ENCODE measurements at regions not wholly inside any gene's neighbourhood (a gene's known extent, or its start where the extent isn't known, plus 50 kb on each side); places are given as distances from the start of the nearest gene placed in this dataset.

DNA sequence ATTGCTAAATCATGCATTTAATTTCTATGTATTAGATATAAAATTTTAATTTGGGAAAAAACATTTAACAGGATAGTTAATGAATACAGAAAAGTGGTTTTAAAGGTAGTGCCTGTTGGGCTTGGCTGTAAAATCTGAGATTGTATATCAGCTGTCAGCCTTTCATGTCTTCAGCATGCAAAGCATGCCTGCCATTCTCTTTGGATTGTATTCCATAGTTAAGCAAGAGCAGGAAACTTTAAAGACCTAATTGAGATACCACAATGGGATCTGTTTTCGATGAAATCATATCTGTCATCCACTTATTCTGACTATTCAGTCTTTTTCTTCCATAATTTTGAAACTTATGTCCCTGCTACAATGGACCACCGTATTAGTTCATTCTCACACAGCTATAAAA, 451.0 kb upstream of the DDI1 start:
- WGBS (ENCODE audit: insufficient coverage) = no CpG with 5 or more reads among the region's 2 CpGs
- no peaks in the 10 kb centered on the region for H3K36me3 Mint-ChIP-seq

DNA sequence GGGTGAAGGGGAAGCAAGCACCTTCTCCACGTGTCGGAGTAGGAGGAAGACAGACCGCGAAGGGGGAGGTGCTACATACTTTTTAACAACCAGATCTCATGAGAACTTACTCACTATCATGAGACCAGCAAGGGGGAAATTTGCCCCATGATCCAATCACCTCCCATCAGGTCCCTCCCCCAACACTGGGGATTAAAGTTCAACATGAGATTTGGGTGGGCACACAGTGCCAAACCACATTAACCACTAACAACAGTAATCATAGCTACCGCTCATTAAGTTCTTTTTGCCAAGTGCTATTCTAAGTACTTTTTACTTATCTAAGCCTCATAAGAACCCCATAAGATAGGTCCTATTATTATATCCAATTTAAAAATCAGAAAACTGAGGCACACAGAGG, 450.5 kb upstream of the DDI1 start:
- Mint-ChIP-seq H3K9me3 (peaks cover 0 to 2% (median 0%) of the 10 kb centered on the region in 7 donors), H3K36me3 (no peaks in the 10 kb centered on the region), H3K4me1 (no peaks in the 10 kb centered on the region), H3K4me3 (no peak overlapping the region), H3K27me3 (ENCODE audit: low read depth in 3 of 3) (peaks cover 0 to 3% (median 1%) of the 10 kb centered on the region in 3 donors), H3K27ac (no peak overlapping the region)
- 100% methylated on average over 1 of the region's 5 CpGs for WGBS (ENCODE audit: insufficient coverage)
- H2AFZ ChIP-seq (ENCODE audit: insufficient read depth, low read depth, low read length, poor library complexity, severe bottlenecking) = no peak overlapping the region
- H3K36me3 ChIP-seq (replicated peaks in 1 of 2; ENCODE audit: control insufficient read depth in 1 of 2, insufficient read depth in 2 of 2, low read length in 2 of 2) = no peaks in the 10 kb centered on the region
- H3K9ac ChIP-seq (ENCODE audit: insufficient read depth, low read length, poor library complexity, severe bottlenecking) = no peak overlapping the region
- H4K20me1 ChIP-seq (ENCODE audit: insufficient read depth, low read length) = no peaks in the 10 kb centered on the region
- H3K4me2 ChIP-seq (replicated peaks; ENCODE audit: extremely low read depth, low read length, poor library complexity, severe bottlenecking) = no peak overlapping the region
- no peaks in the 10 kb centered on the region for H3K27me3 ChIP-seq (ENCODE audit: control insufficient read depth in 2 of 2, insufficient read depth in 2 of 2, low read length in 2 of 2)
- TF ChIP-seq, protein P1, sequence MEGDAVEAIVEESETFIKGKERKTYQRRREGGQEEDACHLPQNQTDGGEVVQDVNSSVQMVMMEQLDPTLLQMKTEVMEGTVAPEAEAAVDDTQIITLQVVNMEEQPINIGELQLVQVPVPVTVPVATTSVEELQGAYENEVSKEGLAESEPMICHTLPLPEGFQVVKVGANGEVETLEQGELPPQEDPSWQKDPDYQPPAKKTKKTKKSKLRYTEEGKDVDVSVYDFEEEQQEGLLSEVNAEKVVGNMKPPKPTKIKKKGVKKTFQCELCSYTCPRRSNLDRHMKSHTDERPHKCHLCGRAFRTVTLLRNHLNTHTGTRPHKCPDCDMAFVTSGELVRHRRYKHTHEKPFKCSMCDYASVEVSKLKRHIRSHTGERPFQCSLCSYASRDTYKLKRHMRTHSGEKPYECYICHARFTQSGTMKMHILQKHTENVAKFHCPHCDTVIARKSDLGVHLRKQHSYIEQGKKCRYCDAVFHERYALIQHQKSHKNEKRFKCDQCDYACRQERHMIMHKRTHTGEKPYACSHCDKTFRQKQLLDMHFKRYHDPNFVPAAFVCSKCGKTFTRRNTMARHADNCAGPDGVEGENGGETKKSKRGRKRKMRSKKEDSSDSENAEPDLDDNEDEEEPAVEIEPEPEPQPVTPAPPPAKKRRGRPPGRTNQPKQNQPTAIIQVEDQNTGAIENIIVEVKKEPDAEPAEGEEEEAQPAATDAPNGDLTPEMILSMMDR (IDR thresholded peaks at IDR 0.05) = no peak
- H3K27ac ChIP-seq (ENCODE audit: low read depth in 1 of 2, low read length in 2 of 2) = no peak overlapping the region
- DNase-seq = no peak
- intact Hi-C loops (cut with micrococcal nuclease) = no loop called here
- H3K9me3 ChIP-seq (replicated peaks in 1 of 2; ENCODE audit: control insufficient read depth in 1 of 2, insufficient read depth in 1 of 2, low read length in 2 of 2) = no peaks in the 10 kb centered on the region
- H3K79me2 ChIP-seq (ENCODE audit: insufficient read depth, low read length) = no peaks in the 10 kb centered on the region
- no peak overlapping the region for H3K4me3 ChIP-seq (replicated peaks in 1 of 3; ENCODE audit: low read depth in 2 of 3, low read length in 3 of 3)
- H3K4me1 ChIP-seq (ENCODE audit: control insufficient read depth in 1 of 2, insufficient read depth in 2 of 2, low read length in 2 of 2) = no peaks in the 10 kb centered on the region

More for the DNA sequence above, 451.0 kb upstream of the DDI1 start:
- intact Hi-C loops (cut with micrococcal nuclease) = no loop called here
- H3K79me2 ChIP-seq (ENCODE audit: insufficient read depth, low read length) = no peaks in the 10 kb centered on the region
- no peak overlapping the region for H2AFZ ChIP-seq (ENCODE audit: insufficient read depth, low read depth, low read length, poor library complexity, severe bottlenecking)
- H3K4me1 Mint-ChIP-seq = no peaks in the 10 kb centered on the region
- no peak overlapping the region for H3K4me3 ChIP-seq (replicated peaks in 1 of 3; ENCODE audit: low read depth in 2 of 3, low read length in 3 of 3)
- H3K4me1 ChIP-seq (ENCODE audit: control insufficient read depth in 1 of 2, insufficient read depth in 2 of 2, low read length in 2 of 2) = no peaks in the 10 kb centered on the region
- TF ChIP-seq, protein P1 (IDR thresholded peaks at IDR 0.05) = no peak
- no peak overlapping the region for H3K27ac ChIP-seq (ENCODE audit: low read depth in 1 of 2, low read length in 2 of 2)
- no peak overlapping the region for H3K27ac Mint-ChIP-seq
- no peak for DNase-seq
- no peak overlapping the region for H3K4me3 Mint-ChIP-seq
- peaks cover 0 to 2% (median 0%) of the 10 kb centered on the region in 7 donors for H3K9me3 Mint-ChIP-seq
- no peaks in the 10 kb centered on the region for H3K36me3 ChIP-seq (replicated peaks in 1 of 2; ENCODE audit: control insufficient read depth in 1 of 2, insufficient read depth in 2 of 2, low read length in 2 of 2)
- no peaks in the 10 kb centered on the region for H4K20me1 ChIP-seq (ENCODE audit: insufficient read depth, low read length)
- no peaks in the 10 kb centered on the region for H3K27me3 ChIP-seq (ENCODE audit: control insufficient read depth in 2 of 2, insufficient read depth in 2 of 2, low read length in 2 of 2)
- no peaks in the 10 kb centered on the region for H3K9me3 ChIP-seq (replicated peaks in 1 of 2; ENCODE audit: control insufficient read depth in 1 of 2, insufficient read depth in 1 of 2, low read length in 2 of 2)
- peaks cover 0 to 3% (median 1%) of the 10 kb centered on the region in 3 donors for H3K27me3 Mint-ChIP-seq (ENCODE audit: low read depth in 3 of 3)
- H3K4me2 ChIP-seq (replicated peaks; ENCODE audit: extremely low read depth, low read length, poor library complexity, severe bottlenecking) = no peak overlapping the region
- no peak overlapping the region for H3K9ac ChIP-seq (ENCODE audit: insufficient read depth, low read length, poor library complexity, severe bottlenecking)
